HCT116 (cell line): ENCODE measurements at regions not wholly inside any gene's neighbourhood (a gene's known extent, or its start where the extent isn't known, plus 50 kb on each side); places are given as distances from the start of the nearest gene placed in this dataset.

ENCODE experiments used
- ATAC-seq: fragments of 200-7000 bp; cut with Tn5 transposase; 2 replicates; pipeline ENCODE4 v1.9.1; 2020; ENCODE audit warnings: mild to moderate bottlenecking, moderate library complexity
- BruUV-seq: library from RNA; stranded (reverse); fragments of 400-500 nt; replicated peaks from 2 replicates; lab custom pipeline; 2021; lab: Mats Ljungman, UMichigan
- CTCF ChIA-PET: fragments of 300-600 bp; sonication (Branson Sonifier 250); formaldehyde crosslinking; loops from one replicate; lab custom pipeline; 2021; ENCODE audit warnings: antibody characterized with exemption; lab: Charles Lee
- POLR2A ChIA-PET: fragments of 300-600, 350-600 bp; sonication (Branson Sonifier 250); formaldehyde crosslinking; loops from one replicate; lab custom pipeline; 2021; ENCODE audit warnings: antibody characterized with exemption; lab: Charles Lee
- RAD21 ChIA-PET, 2 experiments: fragments of 300-600 bp; sonication (Branson Sonifier 250); formaldehyde crosslinking; loops; one replicate each; lab custom pipeline; 2023; ENCODE audit warnings: low total read pairs in 2 of 2; ENCODE audit not compliant: uncharacterized antibody in 2 of 2, unreplicated experiment in 2 of 2, low non-redundant PET in 1 of 2; lab: Charles Lee
- DNase-seq: peaks from one replicate; pipeline ENCODE4 v3.0.0-alpha.2; 2010; ENCODE audit warnings: low read depth, low spot score
- H2AFZ ChIP-seq: fragments of 200-600 bp; shearing (Covaris generic), sonication (generic); 2 replicates; pipeline ENCODE4 v1.6.1; 2017; ENCODE audit warnings: low read depth, mixed run types, mixed read lengths, antibody characterized with exemption, low read length; ENCODE audit not compliant: poor library complexity, severe bottlenecking
- H3K27ac ChIP-seq: 2 replicates; pipeline ENCODE4 v1.5.1; 2012; ENCODE audit warnings: low read depth, low read length
- H3K27me3 ChIP-seq: fragments of 200-600 bp; sonication (generic); 2 replicates; pipeline ENCODE4 v1.6.1; 2016; ENCODE audit warnings: mixed run types, low read length, mixed read lengths; ENCODE audit not compliant: insufficient read depth
- H3K36me3 ChIP-seq, 2 experiments: fragments of 200-500 bp in 1 of 2; fragments of 200-600 bp in 1 of 2; sonication (Bioruptor generic) in 1 of 2; sonication (generic) in 1 of 2; 2 replicates each; pipeline versions ENCODE4 v1.5.1 to v1.6.1; 2014 to 2016; ENCODE audit warnings: low read length in 2 of 2, inconsistent platforms in 1 of 2, mixed read lengths in 1 of 2, mixed run types in 1 of 2; ENCODE audit not compliant: insufficient read depth in 2 of 2, control insufficient read depth in 1 of 2
- H3K4me1 ChIP-seq, 2 experiments: fragments of 200-600 bp in 1 of 2; sonication (generic) in 1 of 2; 2 replicates each; pipeline versions ENCODE4 v1.5.1 to v1.6.1; 2012 to 2017; ENCODE audit warnings: low read length in 2 of 2, inconsistent platforms in 1 of 2, mild to moderate bottlenecking in 1 of 2, mixed read lengths in 1 of 2, mixed run types in 1 of 2, moderate library complexity in 1 of 2; ENCODE audit not compliant: insufficient read depth in 2 of 2, control insufficient read depth in 1 of 2
- H3K4me2 ChIP-seq: fragments of 200-600 bp; sonication (generic); 2 replicates; pipeline ENCODE4 v1.6.1; 2017; ENCODE audit warnings: mixed run types, low read length, mixed read lengths
- H3K4me3 ChIP-seq, 2 experiments: fragments of 200-600 bp in 1 of 2; sonication (generic) in 1 of 2; replicated peaks in 1 of 2; 2 replicates each; pipeline ENCODE4 v1.5.1; 2011 to 2016; ENCODE audit warnings: low read length in 2 of 2, control low read depth in 1 of 2, low read depth in 1 of 2, mild to moderate bottlenecking in 1 of 2, mixed read lengths in 1 of 2, mixed run types in 1 of 2
- H3K79me2 ChIP-seq: fragments of 200-600 bp; sonication (generic); 2 replicates; pipeline ENCODE4 v1.6.1; 2017; ENCODE audit warnings: mild to moderate bottlenecking, mixed run types, low read length, moderate library complexity, mixed read lengths; ENCODE audit not compliant: insufficient read depth
- H3K9ac ChIP-seq: fragments of 200-600 bp; sonication (generic); 2 replicates; pipeline ENCODE4 v1.6.1; 2016; ENCODE audit warnings: low read length, mixed read lengths
- H3K9me2 ChIP-seq: fragments of 200-600 bp; sonication (generic), shearing (Covaris generic); 2 replicates; pipeline ENCODE4 v1.6.1; 2017; ENCODE audit warnings: mixed run types, mild to moderate bottlenecking, moderate library complexity; ENCODE audit not compliant: insufficient read depth
- H3K9me3 ChIP-seq, 2 experiments: fragments of 200-500 bp in 1 of 2; fragments of 200-600 bp in 1 of 2; sonication (Bioruptor generic) in 1 of 2; sonication (generic) in 1 of 2; 2 replicates each; pipeline ENCODE4 v1.6.1; 2014 to 2017; ENCODE audit warnings: low read length in 2 of 2, mixed read lengths in 2 of 2, inconsistent platforms in 1 of 2, low read depth in 1 of 2, mild to moderate bottlenecking in 1 of 2, mixed run types in 1 of 2, moderate library complexity in 1 of 2; ENCODE audit not compliant: control insufficient read depth in 1 of 2, insufficient read depth in 1 of 2
- H4K20me1 ChIP-seq: fragments of 200-600 bp; sonication (generic), shearing (Covaris generic); 2 replicates; pipeline ENCODE4 v1.6.1; 2017; ENCODE audit warnings: mixed run types, mild to moderate bottlenecking, moderate library complexity; ENCODE audit not compliant: insufficient read depth
- CTCF ChIP-seq, 3 experiments: fragments of 200-600 bp in 1 of 3; sonication (generic) in 1 of 3; IDR thresholded peaks in 2 of 3; conservative IDR thresholded peaks in 1 of 3; 2 replicates each; pipeline ENCODE4 v1.5.1; 2012 to 2017; ENCODE audit warnings: low read depth in 2 of 3, low read length in 2 of 3, antibody characterized with exemption in 1 of 3, borderline replicate concordance in 1 of 3, control low read depth in 1 of 3, mild to moderate bottlenecking in 1 of 3, mixed read lengths in 1 of 3, mixed run types in 1 of 3, moderate library complexity in 1 of 3; ENCODE audit not compliant: insufficient read depth in 1 of 3
- EGR1 ChIP-seq: IDR thresholded peaks from 2 replicates; pipeline ENCODE4 v1.6.1; 2012; ENCODE audit warnings: low read depth
- ELF1 ChIP-seq: IDR thresholded peaks from 2 replicates; pipeline ENCODE4 v1.6.1; 2012; ENCODE audit warnings: low read depth, borderline replicate concordance
- EZH2phosphoT487 ChIP-seq: fragments of 200-600 bp; IDR thresholded peaks from 2 replicates; pipeline ENCODE4 v1.6.1; 2018; ENCODE audit warnings: antibody characterized with exemption, borderline replicate concordance
- POLR2A ChIP-seq: IDR thresholded peaks from 2 replicates; pipeline ENCODE4 v1.7.0; 2011; ENCODE audit warnings: borderline replicate concordance; ENCODE audit not compliant: insufficient read depth, insufficient read length; ENCODE audit errors: extremely low read depth
- POLR2AphosphoS5 ChIP-seq: IDR thresholded peaks from 2 replicates; pipeline ENCODE4 v1.6.1; 2011; ENCODE audit warnings: mild to moderate bottlenecking, low read depth, low read length, moderate library complexity
- RAD21 ChIP-seq: IDR thresholded peaks from 2 replicates; pipeline ENCODE4 v1.6.1; 2012; ENCODE audit warnings: low read depth, mild to moderate bottlenecking
- SIN3A ChIP-seq: IDR thresholded peaks from 2 replicates; pipeline ENCODE4 v1.6.1; 2012; ENCODE audit warnings: low read depth
- SP1 ChIP-seq: IDR thresholded peaks from 2 replicates; pipeline ENCODE4 v1.6.1; 2012; ENCODE audit warnings: low read depth
- SRF ChIP-seq: IDR thresholded peaks from 2 replicates; pipeline ENCODE4 v1.6.1; 2012; ENCODE audit warnings: low read depth
- YY1 ChIP-seq: IDR thresholded peaks from 2 replicates; pipeline ENCODE4 v1.6.1; 2011; ENCODE audit warnings: low read length, low read depth, moderate library complexity, mild to moderate bottlenecking; ENCODE audit not compliant: insufficient replicate concordance; ENCODE audit errors: extremely low read depth
- ZFX ChIP-seq: fragments of 450-650 bp; IDR thresholded peaks from 2 replicates; pipeline ENCODE4 v1.6.1; 2017
- ZNF274 ChIP-seq: fragments of 200-500 bp; sonication (Bioruptor generic); IDR thresholded peaks from 2 replicates; pipeline ENCODE4 v1.6.1; 2014; ENCODE audit warnings: mild to moderate bottlenecking, low read depth, low read length, inconsistent platforms
- intact Hi-C: fragments of 100-400 bp; cut with micrococcal nuclease; formaldehyde crosslinking; loops from 2 replicates; pipeline ENCODE4 v1.10.0; 2022
- TF ChIP-seq, protein P1 (sequence below): IDR thresholded peaks from 2 replicates; pipeline ENCODE4 v1.6.1; 2012; ENCODE audit warnings: low read depth
- TF ChIP-seq, protein P2 (sequence below): IDR thresholded peaks from 2 replicates; pipeline ENCODE4 v1.6.1; 2011; ENCODE audit warnings: mild to moderate bottlenecking, low read length, moderate library complexity; ENCODE audit not compliant: insufficient replicate concordance; ENCODE audit errors: extremely low read depth

- peaks cover 10 to 19% of the 10 kb centered on the region in 2 experiments for H3K4me1 ChIP-seq
- BruUV-seq, result no TSS peak
- peak overlapping the region in 1 of 2 experiments; percentile 45; a peak in 3 of 4 replicates for H3K4me3 ChIP-seq
- CTCF ChIA-PET, result no interaction called here
- peak overlapping the region; percentile 51; the same call in 1 of the 2 replicates for H3K27ac ChIP-seq
- H3K79me2 ChIP-seq, result no peaks in the 10 kb centered on the region
- TF ChIP-seq EGR1 (no peak), CTCF (IDR thresholded peaks at IDR 0.05 in 2 of 3, conservative IDR thresholded peaks at IDR 0.05 in 1 of 3; ENCODE audit: borderline replicate concordance in 1 of 3, insufficient read depth in 1 of 3, low read depth in 2 of 3, low read length in 2 of 3) (no peak), SIN3A (no peak), RAD21 (no peak), YY1 (no peak), POLR2AphosphoS5 (no peak), EZH2phosphoT487 (no peak)
- no peaks in the 10 kb centered on the region for H3K9me3 ChIP-seq
- RAD21 ChIA-PET, result no interaction called here
- POLR2A ChIA-PET, result no interaction called here
- no peaks in the 10 kb centered on the region for H3K9me2 ChIP-seq
- ATAC-seq (no peak), DNase-seq (no peak)
- H3K9ac ChIP-seq, result no peak overlapping the region
- no peaks in the 10 kb centered on the region for H3K27me3 ChIP-seq
- H4K20me1 ChIP-seq, result no peaks in the 10 kb centered on the region
- no peaks in the 10 kb centered on the region for H3K36me3 ChIP-seq
- H2AFZ ChIP-seq, result no peak overlapping the region
- intact Hi-C loops, result loop anchor here (10.0 kb wide), 1 partner anchor 192 kb away; no protein-coding TSS in a partner anchor
- H3K4me2 ChIP-seq, result peak overlapping the region; percentile 58
Measured at GRCh38 chr2:234887195-234887594, 64.6 kb upstream of the SH3BP4 start.

GRCh38 chr2:234885886-234886285 is 65.9 kb upstream of the SH3BP4 start:
- Histone ChIP-seq H3K4me3 (no peak overlapping the region), H3K4me1 (peaks cover 18 to 31% of the 10 kb centered on the region in 2 experiments), H3K79me2 (no peaks in the 10 kb centered on the region), H3K9me2 (no peaks in the 10 kb centered on the region), H3K36me3 (no peaks in the 10 kb centered on the region), H3K27me3 (no peaks in the 10 kb centered on the region), H4K20me1 (no peaks in the 10 kb centered on the region), H2AFZ (no peak overlapping the region), H3K27ac (no peak overlapping the region), H3K9ac (no peak overlapping the region), H3K9me3 (no peaks in the 10 kb centered on the region), H3K4me2 (no peak overlapping the region)
- POLR2A ChIA-PET, result no interaction called here
- RAD21 ChIA-PET, result no interaction called here
- ATAC-seq (no peak), DNase-seq (no peak)
- no TSS peak for BruUV-seq
- CTCF ChIA-PET, result no interaction called here
- intact Hi-C loops, result loop anchor here (10.0 kb wide), 1 partner anchor 191 kb away; no protein-coding TSS in a partner anchor
- TF ChIP-seq SRF (no peak), ZNF274 (no peak), ZFX (no peak), ELF1 (no peak), EGR1 (no peak), POLR2A (no peak), SP1 (no peak)
- TF ChIP-seq, protein P1, sequence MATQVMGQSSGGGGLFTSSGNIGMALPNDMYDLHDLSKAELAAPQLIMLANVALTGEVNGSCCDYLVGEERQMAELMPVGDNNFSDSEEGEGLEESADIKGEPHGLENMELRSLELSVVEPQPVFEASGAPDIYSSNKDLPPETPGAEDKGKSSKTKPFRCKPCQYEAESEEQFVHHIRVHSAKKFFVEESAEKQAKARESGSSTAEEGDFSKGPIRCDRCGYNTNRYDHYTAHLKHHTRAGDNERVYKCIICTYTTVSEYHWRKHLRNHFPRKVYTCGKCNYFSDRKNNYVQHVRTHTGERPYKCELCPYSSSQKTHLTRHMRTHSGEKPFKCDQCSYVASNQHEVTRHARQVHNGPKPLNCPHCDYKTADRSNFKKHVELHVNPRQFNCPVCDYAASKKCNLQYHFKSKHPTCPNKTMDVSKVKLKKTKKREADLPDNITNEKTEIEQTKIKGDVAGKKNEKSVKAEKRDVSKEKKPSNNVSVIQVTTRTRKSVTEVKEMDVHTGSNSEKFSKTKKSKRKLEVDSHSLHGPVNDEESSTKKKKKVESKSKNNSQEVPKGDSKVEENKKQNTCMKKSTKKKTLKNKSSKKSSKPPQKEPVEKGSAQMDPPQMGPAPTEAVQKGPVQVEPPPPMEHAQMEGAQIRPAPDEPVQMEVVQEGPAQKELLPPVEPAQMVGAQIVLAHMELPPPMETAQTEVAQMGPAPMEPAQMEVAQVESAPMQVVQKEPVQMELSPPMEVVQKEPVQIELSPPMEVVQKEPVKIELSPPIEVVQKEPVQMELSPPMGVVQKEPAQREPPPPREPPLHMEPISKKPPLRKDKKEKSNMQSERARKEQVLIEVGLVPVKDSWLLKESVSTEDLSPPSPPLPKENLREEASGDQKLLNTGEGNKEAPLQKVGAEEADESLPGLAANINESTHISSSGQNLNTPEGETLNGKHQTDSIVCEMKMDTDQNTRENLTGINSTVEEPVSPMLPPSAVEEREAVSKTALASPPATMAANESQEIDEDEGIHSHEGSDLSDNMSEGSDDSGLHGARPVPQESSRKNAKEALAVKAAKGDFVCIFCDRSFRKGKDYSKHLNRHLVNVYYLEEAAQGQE, result no peak
- TF ChIP-seq, protein P2, sequence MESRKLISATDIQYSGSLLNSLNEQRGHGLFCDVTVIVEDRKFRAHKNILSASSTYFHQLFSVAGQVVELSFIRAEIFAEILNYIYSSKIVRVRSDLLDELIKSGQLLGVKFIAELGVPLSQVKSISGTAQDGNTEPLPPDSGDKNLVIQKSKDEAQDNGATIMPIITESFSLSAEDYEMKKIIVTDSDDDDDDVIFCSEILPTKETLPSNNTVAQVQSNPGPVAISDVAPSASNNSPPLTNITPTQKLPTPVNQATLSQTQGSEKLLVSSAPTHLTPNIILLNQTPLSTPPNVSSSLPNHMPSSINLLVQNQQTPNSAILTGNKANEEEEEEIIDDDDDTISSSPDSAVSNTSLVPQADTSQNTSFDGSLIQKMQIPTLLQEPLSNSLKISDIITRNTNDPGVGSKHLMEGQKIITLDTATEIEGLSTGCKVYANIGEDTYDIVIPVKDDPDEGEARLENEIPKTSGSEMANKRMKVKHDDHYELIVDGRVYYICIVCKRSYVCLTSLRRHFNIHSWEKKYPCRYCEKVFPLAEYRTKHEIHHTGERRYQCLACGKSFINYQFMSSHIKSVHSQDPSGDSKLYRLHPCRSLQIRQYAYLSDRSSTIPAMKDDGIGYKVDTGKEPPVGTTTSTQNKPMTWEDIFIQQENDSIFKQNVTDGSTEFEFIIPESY, result no peak
